WTC11 (cell line): ENCODE measurements at regions not wholly inside any gene's neighbourhood (a gene's known extent, or its start where the extent isn't known, plus 50 kb on each side); places are given as distances from the start of the nearest gene placed in this dataset.

Experiments used
- ATAC-seq: fragments of 200-7000 bp; cut with Tn5 transposase; 2 replicates; pipeline ENCODE4 v1.10.0; 2021; ENCODE audit warnings: mild to moderate bottlenecking, moderate library complexity
- CTCF ChIA-PET: fragments of 300-600 bp; sonication (Branson Sonifier 250); formaldehyde crosslinking; loops from one replicate; lab custom pipeline; 2021; ENCODE audit warnings: antibody characterized with exemption; lab: Charles Lee
- POLR2A ChIA-PET: fragments of 350-600 bp; sonication (Branson Sonifier 250); formaldehyde crosslinking; loops from one replicate; lab custom pipeline; 2021; ENCODE audit warnings: antibody characterized with exemption; lab: Charles Lee
- DNase-seq: peaks from one replicate; pipeline ENCODE4 v3.0.0; 2021; ENCODE audit warnings: low spot score
- H3K27ac Mint-ChIP-seq: 2 replicates; pipeline ENCODE4 v1.8.0; 2021; ENCODE audit warnings: mixed read lengths
- H3K27me3 Mint-ChIP-seq: 2 replicates; pipeline ENCODE4 v1.8.0; 2021; ENCODE audit warnings: low read depth, mild to moderate bottlenecking, moderate library complexity, mixed read lengths
- H3K36me3 Mint-ChIP-seq: 2 replicates; pipeline ENCODE4 v1.8.0; 2021; ENCODE audit warnings: mixed read lengths
- H3K4me1 Mint-ChIP-seq: 2 replicates; pipeline ENCODE4 v1.8.0; 2022; ENCODE audit warnings: mixed read lengths
- H3K4me3 Mint-ChIP-seq: 2 replicates; pipeline ENCODE4 v1.8.0; 2021; ENCODE audit warnings: mild to moderate bottlenecking, moderate library complexity, mixed read lengths
- H3K9me3 Mint-ChIP-seq: 2 replicates; pipeline ENCODE4 v1.8.0; 2021; ENCODE audit warnings: mixed read lengths
- CREM ChIP-seq: sonication (generic); formaldehyde crosslinking; IDR thresholded peaks from 2 replicates; pipeline ENCODE4 v1.8.1; 2022; ENCODE audit warnings: mild to moderate bottlenecking, missing genetic modification reagents, moderate library complexity
- ERG ChIP-seq: fragments of 250-450 bp; sonication (Bioruptor Pico); IDR thresholded peaks from 2 replicates; pipeline ENCODE4 v1.8.0; 2021; ENCODE audit warnings: mild to moderate bottlenecking
- ESRRA ChIP-seq: sonication (generic); formaldehyde crosslinking; IDR thresholded peaks from 2 replicates; pipeline ENCODE4 v1.8.1; 2022; ENCODE audit warnings: mild to moderate bottlenecking, missing genetic modification reagents, borderline replicate concordance
- HMGA2 ChIP-seq: fragments of 250-450 bp; sonication (Bioruptor Pico); IDR thresholded peaks from 2 replicates; pipeline ENCODE4 v1.4.0; 2021; ENCODE audit warnings: mild to moderate bottlenecking, moderate library complexity
- JAZF1 ChIP-seq: fragments of 250-450 bp; sonication (Bioruptor Pico); IDR thresholded peaks from 2 replicates; pipeline ENCODE4 v1.9.0; 2021; ENCODE audit warnings: moderate library complexity, mild to moderate bottlenecking, inconsistent platforms
- KAT7 ChIP-seq: sonication (generic); formaldehyde crosslinking; IDR thresholded peaks from 2 replicates; pipeline ENCODE4 v1.8.1; 2023; ENCODE audit warnings: missing genetic modification reagents, mild to moderate bottlenecking, borderline replicate concordance
- MYBL2 ChIP-seq: sonication (generic); formaldehyde crosslinking; IDR thresholded peaks from 2 replicates; pipeline ENCODE4 v1.8.1; 2023; ENCODE audit warnings: mild to moderate bottlenecking, moderate library complexity, missing genetic modification reagents
- NFE2L1 ChIP-seq: sonication (generic); formaldehyde crosslinking; IDR thresholded peaks from 2 replicates; pipeline ENCODE4 v1.8.1; 2023; ENCODE audit warnings: missing genetic modification reagents
- NR1H2 ChIP-seq: sonication (generic); formaldehyde crosslinking; IDR thresholded peaks from 2 replicates; pipeline ENCODE4 v1.9.0; 2021; ENCODE audit warnings: mild to moderate bottlenecking, moderate library complexity, missing genetic modification reagents
- PRRX2 ChIP-seq: fragments of 250-450 bp; sonication (Bioruptor Pico); IDR thresholded peaks from 2 replicates; pipeline ENCODE4 v1.8.0; 2021; ENCODE audit warnings: mild to moderate bottlenecking
- RORB ChIP-seq: fragments of 250-450 bp; sonication (Bioruptor Pico); IDR thresholded peaks from 2 replicates; pipeline ENCODE4 v1.9.0; 2021; ENCODE audit warnings: mild to moderate bottlenecking
- USF1 ChIP-seq: sonication (generic); formaldehyde crosslinking; IDR thresholded peaks from 2 replicates; pipeline ENCODE4 v1.8.0; 2022; ENCODE audit warnings: mild to moderate bottlenecking, missing genetic modification reagents
- ZNF317 ChIP-seq: sonication (generic); formaldehyde crosslinking; IDR thresholded peaks from 2 replicates; pipeline ENCODE4 v1.8.1; 2023; ENCODE audit warnings: low read depth, mild to moderate bottlenecking, moderate library complexity, missing genetic modification reagents, borderline replicate concordance
- ZNF532 ChIP-seq: fragments of 250-450 bp; sonication (Bioruptor Pico); IDR thresholded peaks from 2 replicates; pipeline ENCODE4 v1.9.0; 2021; ENCODE audit warnings: mild to moderate bottlenecking, borderline replicate concordance
- TF ChIP-seq, protein P1 (sequence below): fragments of 250-450 bp; sonication (Bioruptor Pico); IDR thresholded peaks from 2 replicates; pipeline ENCODE4 v1.9.0; 2021; ENCODE audit warnings: mild to moderate bottlenecking
- TF ChIP-seq, protein P2 (sequence below): sonication (generic); formaldehyde crosslinking; IDR thresholded peaks from 2 replicates; pipeline ENCODE4 v1.8.1; 2023; ENCODE audit warnings: mild to moderate bottlenecking, missing genetic modification reagents, borderline replicate concordance
- TF ChIP-seq, protein P3 (sequence below): fragments of 250-450 bp; sonication (Bioruptor Pico); IDR thresholded peaks from 2 replicates; pipeline ENCODE4 v1.9.0; 2021; ENCODE audit warnings: mild to moderate bottlenecking

- POLR2A ChIA-PET, result no interaction called here
- no peak for TF ChIP-seq NFE2L1
- no peak for TF ChIP-seq NR1H2 (CRISPR knock-in tag)
- TF ChIP-seq PRRX2 (CRISPR knock-in tag), result no peak
- TF ChIP-seq USF1 (CRISPR knock-in tag), result no peak
- TF ChIP-seq RORB (CRISPR knock-in tag), result no peak
- TF ChIP-seq, protein P1, sequence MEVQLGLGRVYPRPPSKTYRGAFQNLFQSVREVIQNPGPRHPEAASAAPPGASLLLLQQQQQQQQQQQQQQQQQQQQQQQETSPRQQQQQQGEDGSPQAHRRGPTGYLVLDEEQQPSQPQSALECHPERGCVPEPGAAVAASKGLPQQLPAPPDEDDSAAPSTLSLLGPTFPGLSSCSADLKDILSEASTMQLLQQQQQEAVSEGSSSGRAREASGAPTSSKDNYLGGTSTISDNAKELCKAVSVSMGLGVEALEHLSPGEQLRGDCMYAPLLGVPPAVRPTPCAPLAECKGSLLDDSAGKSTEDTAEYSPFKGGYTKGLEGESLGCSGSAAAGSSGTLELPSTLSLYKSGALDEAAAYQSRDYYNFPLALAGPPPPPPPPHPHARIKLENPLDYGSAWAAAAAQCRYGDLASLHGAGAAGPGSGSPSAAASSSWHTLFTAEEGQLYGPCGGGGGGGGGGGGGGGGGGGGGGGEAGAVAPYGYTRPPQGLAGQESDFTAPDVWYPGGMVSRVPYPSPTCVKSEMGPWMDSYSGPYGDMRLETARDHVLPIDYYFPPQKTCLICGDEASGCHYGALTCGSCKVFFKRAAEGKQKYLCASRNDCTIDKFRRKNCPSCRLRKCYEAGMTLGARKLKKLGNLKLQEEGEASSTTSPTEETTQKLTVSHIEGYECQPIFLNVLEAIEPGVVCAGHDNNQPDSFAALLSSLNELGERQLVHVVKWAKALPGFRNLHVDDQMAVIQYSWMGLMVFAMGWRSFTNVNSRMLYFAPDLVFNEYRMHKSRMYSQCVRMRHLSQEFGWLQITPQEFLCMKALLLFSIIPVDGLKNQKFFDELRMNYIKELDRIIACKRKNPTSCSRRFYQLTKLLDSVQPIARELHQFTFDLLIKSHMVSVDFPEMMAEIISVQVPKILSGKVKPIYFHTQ (CRISPR knock-in tag), result no peak
- TF ChIP-seq, protein P2, sequence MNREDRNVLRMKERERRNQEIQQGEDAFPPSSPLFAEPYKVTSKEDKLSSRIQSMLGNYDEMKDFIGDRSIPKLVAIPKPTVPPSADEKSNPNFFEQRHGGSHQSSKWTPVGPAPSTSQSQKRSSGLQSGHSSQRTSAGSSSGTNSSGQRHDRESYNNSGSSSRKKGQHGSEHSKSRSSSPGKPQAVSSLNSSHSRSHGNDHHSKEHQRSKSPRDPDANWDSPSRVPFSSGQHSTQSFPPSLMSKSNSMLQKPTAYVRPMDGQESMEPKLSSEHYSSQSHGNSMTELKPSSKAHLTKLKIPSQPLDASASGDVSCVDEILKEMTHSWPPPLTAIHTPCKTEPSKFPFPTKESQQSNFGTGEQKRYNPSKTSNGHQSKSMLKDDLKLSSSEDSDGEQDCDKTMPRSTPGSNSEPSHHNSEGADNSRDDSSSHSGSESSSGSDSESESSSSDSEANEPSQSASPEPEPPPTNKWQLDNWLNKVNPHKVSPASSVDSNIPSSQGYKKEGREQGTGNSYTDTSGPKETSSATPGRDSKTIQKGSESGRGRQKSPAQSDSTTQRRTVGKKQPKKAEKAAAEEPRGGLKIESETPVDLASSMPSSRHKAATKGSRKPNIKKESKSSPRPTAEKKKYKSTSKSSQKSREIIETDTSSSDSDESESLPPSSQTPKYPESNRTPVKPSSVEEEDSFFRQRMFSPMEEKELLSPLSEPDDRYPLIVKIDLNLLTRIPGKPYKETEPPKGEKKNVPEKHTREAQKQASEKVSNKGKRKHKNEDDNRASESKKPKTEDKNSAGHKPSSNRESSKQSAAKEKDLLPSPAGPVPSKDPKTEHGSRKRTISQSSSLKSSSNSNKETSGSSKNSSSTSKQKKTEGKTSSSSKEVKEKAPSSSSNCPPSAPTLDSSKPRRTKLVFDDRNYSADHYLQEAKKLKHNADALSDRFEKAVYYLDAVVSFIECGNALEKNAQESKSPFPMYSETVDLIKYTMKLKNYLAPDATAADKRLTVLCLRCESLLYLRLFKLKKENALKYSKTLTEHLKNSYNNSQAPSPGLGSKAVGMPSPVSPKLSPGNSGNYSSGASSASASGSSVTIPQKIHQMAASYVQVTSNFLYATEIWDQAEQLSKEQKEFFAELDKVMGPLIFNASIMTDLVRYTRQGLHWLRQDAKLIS (CRISPR knock-in tag), result no peak
- no peak for TF ChIP-seq ZNF532 (CRISPR knock-in tag)
- TF ChIP-seq KAT7 (CRISPR knock-in tag), result no peak
- no peak for TF ChIP-seq MYBL2 (CRISPR knock-in tag)
- TF ChIP-seq, protein P3, sequence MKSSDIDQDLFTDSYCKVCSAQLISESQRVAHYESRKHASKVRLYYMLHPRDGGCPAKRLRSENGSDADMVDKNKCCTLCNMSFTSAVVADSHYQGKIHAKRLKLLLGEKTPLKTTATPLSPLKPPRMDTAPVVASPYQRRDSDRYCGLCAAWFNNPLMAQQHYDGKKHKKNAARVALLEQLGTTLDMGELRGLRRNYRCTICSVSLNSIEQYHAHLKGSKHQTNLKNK, result no peak
- TF ChIP-seq ESRRA (CRISPR knock-in tag), result no peak
- TF ChIP-seq HMGA2 (CRISPR knock-in tag), result no peak
- no peak for TF ChIP-seq JAZF1 (CRISPR knock-in tag)
- TF ChIP-seq CREM, result no peak
- TF ChIP-seq ZNF317 (CRISPR knock-in tag), result no peak
- TF ChIP-seq ERG (CRISPR knock-in tag), result no peak
- TF ChIP-seq, all 79 proteins: peak for 0
- Mint-ChIP-seq H3K4me3 (no peak overlapping the region), H3K36me3 (no peaks in the 10 kb centered on the region), H3K9me3 (peaks cover 15% of the 10 kb centered on the region), H3K27ac (no peak overlapping the region), H3K27me3 (peaks cover 2% of the 10 kb centered on the region; the same call in 1 of the 2 replicates), H3K4me1 (no peaks in the 10 kb centered on the region)
- DNase-seq (no peak), ATAC-seq (no peak)
- CTCF ChIA-PET, result no interaction called here
Measured at GRCh38 chr20:4305091-4305490, 56.0 kb upstream of the ADRA1D start.
